ENCODE measurements at regions not wholly inside any gene's neighbourhood (a gene's known extent, or its start where the extent isn't known, plus 50 kb on each side); places are given as distances from the start of the nearest gene placed in this dataset.
"Not testable (repeated sequence)": the region's sequence is repeated elsewhere in the genome, so short reads cannot be mapped to it uniquely, and the experiment has no call there.

DNA sequence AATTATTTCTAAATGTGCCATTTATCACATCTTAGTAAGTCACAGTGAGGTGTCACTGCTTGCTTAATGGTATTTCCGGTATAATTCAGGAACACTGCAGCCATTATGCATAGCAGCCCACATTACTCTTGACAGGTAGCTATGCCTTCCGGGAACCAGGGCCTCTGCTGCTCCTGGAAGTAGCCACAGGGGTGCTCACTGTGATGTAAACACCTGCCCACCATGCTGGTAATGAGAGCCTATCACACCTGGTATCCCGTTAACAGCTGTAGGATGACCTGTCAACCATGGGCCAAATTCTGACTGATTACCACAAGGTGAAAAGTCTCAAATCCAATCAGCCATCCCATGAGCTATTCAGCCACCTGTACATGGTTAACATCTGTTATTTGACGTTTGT lies 647.0 kb upstream of the NXPH2 start:
- intact Hi-C loops (cut with DNase I) = no loop called here
- Histone ChIP-seq H3K9me3 (no peaks in the 10 kb centered on the region), H3K27me3 (no peaks in the 10 kb centered on the region), H3K27ac (no peak overlapping the region), H3K36me3 (no peaks in the 10 kb centered on the region), H3K4me3 (no peak overlapping the region), H3K4me1 (no peaks in the 10 kb centered on the region)
- TF ChIP-seq POLR2A (IDR thresholded peaks at IDR 0.05) = no peak
- TF ChIP-seq, protein P1, sequence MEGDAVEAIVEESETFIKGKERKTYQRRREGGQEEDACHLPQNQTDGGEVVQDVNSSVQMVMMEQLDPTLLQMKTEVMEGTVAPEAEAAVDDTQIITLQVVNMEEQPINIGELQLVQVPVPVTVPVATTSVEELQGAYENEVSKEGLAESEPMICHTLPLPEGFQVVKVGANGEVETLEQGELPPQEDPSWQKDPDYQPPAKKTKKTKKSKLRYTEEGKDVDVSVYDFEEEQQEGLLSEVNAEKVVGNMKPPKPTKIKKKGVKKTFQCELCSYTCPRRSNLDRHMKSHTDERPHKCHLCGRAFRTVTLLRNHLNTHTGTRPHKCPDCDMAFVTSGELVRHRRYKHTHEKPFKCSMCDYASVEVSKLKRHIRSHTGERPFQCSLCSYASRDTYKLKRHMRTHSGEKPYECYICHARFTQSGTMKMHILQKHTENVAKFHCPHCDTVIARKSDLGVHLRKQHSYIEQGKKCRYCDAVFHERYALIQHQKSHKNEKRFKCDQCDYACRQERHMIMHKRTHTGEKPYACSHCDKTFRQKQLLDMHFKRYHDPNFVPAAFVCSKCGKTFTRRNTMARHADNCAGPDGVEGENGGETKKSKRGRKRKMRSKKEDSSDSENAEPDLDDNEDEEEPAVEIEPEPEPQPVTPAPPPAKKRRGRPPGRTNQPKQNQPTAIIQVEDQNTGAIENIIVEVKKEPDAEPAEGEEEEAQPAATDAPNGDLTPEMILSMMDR (IDR thresholded peaks at IDR 0.05) = no peak
- no peak for TF ChIP-seq POLR2AphosphoS5 (IDR thresholded peaks at IDR 0.05; ENCODE audit: insufficient read depth in 1 of 2, low read depth in 1 of 2)
- DNase-seq (ENCODE audit: extremely low spot score in 2 of 2) = no peak

DNA sequence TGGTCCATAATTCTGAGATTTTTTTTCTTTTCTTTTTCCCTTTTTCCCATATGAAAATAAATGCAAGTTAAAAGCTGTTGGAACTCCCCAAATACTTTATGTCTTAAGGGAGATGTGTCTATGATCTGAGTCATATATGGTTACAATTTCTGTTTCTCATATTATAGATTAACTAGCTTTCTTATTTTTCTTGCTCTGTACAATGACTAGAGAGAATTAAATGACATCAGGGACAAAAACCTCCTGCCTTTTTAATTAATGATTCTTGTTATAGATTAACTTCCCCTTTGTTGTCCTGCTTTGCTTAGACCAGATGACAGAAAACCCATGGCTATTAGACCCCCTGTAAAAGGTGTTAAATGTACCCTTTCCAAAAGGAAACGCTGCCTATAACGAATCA lies 643.9 kb upstream of the NXPH2 start:
- Histone ChIP-seq H3K27ac (no peak overlapping the region), H3K9me3 (no peaks in the 10 kb centered on the region), H3K36me3 (no peaks in the 10 kb centered on the region), H3K4me1 (no peaks in the 10 kb centered on the region), H3K27me3 (no peaks in the 10 kb centered on the region), H3K4me3 (no peak overlapping the region)
- intact Hi-C loops (cut with DNase I) = no loop called here
- no peak for DNase-seq (ENCODE audit: extremely low spot score in 2 of 2)
- TF ChIP-seq POLR2A (IDR thresholded peaks at IDR 0.05) = no peak
- no peak for TF ChIP-seq POLR2AphosphoS5 (IDR thresholded peaks at IDR 0.05; ENCODE audit: insufficient read depth in 1 of 2, low read depth in 1 of 2)
- TF ChIP-seq, protein P1 (IDR thresholded peaks at IDR 0.05) = no peak

DNA sequence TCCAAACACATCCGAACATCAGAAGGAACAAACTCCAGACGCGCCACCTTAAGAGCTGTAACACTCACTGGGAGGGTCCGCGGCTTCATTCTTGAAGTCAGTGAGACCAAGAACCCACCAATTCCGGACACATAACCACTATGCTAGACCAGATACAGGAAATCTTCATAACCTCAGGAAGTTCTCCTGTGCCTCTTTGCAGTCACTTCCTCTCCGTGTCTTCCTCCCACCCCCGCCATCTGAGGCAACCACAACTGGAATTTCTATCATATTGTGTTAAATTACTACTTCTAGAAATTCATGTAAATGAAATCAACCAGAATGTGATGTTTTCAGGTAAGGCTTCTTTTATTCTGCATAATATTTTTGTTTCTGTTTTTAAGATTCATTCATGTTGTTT lies 631.0 kb upstream of the NXPH2 start:
- H3K4me1 ChIP-seq = no peaks in the 10 kb centered on the region
- no peak overlapping the region for H3K4me3 ChIP-seq
- no peak for TF ChIP-seq POLR2A (IDR thresholded peaks at IDR 0.05)
- TF ChIP-seq POLR2AphosphoS5 (IDR thresholded peaks at IDR 0.05; ENCODE audit: insufficient read depth in 1 of 2, low read depth in 1 of 2) = no peak
- TF ChIP-seq, protein P1 (IDR thresholded peaks at IDR 0.05) = no peak
- no peaks in the 10 kb centered on the region for H3K36me3 ChIP-seq
- no peak for DNase-seq (ENCODE audit: extremely low spot score in 2 of 2)
- H3K27me3 ChIP-seq = no peaks in the 10 kb centered on the region
- no peaks in the 10 kb centered on the region for H3K9me3 ChIP-seq
- intact Hi-C loops (cut with DNase I) = no loop called here
- no peak overlapping the region for H3K27ac ChIP-seq

DNA sequence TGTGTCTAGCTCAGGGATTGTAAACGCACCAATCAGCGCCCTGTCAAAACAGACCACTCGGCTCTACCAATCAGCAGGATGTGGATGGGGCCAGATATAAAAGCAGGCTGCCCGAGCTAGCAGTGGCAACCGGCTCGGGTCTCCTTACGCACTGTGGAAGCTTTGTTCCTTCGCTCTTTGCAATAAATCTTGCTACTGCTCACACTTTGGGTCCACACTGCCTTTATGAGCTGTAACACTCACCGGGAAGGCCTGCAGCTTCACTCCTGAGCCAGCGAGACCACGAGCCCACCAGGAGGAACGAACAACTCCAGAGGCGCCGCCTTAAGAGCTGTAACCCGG lies 630.6 kb upstream of the NXPH2 start:
- H3K4me3 ChIP-seq; H3K4me1 ChIP-seq; H3K27me3 ChIP-seq; intact Hi-C loops (cut with DNase I); H3K36me3 ChIP-seq; H3K27ac ChIP-seq; DNase-seq (ENCODE audit: extremely low spot score in 2 of 2); H3K9me3 ChIP-seq: not testable (repeated sequence)

DNA sequence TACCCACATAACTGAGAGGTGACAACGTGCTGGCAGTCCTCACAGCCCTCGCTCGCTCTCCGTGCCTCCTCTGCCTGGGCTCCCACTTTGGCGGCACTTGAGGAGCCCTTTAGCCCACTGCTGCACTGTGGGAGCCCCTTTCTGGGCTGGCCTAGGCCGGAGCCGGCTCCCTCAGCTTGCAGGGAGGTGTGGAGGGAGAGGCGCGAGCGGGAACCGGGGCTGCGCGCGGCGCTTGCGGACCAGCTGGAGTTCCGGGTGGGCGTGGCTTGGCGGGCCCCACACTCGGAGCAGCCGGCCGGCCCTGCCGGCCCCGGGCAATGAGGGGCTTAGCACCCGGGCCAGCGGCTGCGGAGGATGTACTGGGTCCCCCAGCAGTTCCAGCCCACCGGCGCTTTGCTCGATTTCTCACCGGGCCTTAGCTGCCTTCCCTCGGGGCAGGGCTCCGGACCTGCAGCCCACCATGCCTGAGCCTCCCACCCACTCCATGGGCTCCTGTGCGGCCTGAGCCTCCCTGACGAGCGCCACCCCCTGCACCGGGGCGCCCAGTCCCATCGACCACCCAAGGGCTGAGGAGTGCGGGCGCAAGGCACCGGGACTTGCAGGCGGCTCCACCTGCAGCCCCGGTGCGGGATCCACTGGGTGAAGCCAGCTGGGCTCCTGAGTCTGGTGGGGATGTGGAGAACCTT lies 630.1 kb upstream of the NXPH2 start:
- H3K4me1 ChIP-seq; intact Hi-C loops (cut with DNase I); H3K36me3 ChIP-seq; DNase-seq (ENCODE audit: extremely low spot score in 2 of 2); H3K27me3 ChIP-seq; H3K9me3 ChIP-seq; H3K4me3 ChIP-seq; H3K27ac ChIP-seq: not testable (repeated sequence)

DNA sequence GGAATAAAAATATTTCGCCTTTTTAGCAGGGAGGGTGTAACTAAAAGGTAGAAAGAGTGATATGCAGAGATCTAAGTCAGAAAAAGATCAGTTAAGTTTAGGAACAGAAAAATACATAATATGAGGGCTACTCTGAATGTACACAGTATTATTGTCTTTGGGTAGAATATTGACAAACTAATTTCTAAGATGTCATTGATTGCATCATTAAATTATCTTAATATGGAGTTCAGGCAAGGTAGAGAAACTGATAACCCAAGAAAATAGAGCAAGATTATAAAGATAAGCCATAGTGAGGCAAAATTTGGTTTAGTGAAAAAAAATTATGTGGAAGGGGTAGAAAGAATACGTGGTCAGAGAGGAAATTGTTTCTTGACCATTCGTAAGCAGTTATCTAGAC lies 629.0 kb upstream of the NXPH2 start:
- intact Hi-C loops (cut with DNase I) = no loop called here
- DNase-seq (ENCODE audit: extremely low spot score in 2 of 2) = no peak

More for the DNA sequence above, 629.0 kb upstream of the NXPH2 start:
- H3K27me3 ChIP-seq = no peaks in the 10 kb centered on the region
- TF ChIP-seq, protein P1 (IDR thresholded peaks at IDR 0.05) = no peak
- TF ChIP-seq POLR2AphosphoS5 (IDR thresholded peaks at IDR 0.05; ENCODE audit: insufficient read depth in 1 of 2, low read depth in 1 of 2) (no peak), POLR2A (IDR thresholded peaks at IDR 0.05) (no peak)
- H3K4me1 ChIP-seq = no peaks in the 10 kb centered on the region
- no peak overlapping the region for H3K4me3 ChIP-seq
- H3K36me3 ChIP-seq = no peaks in the 10 kb centered on the region
- no peak overlapping the region for H3K27ac ChIP-seq
- no peaks in the 10 kb centered on the region for H3K9me3 ChIP-seq

All from vagina (tissue), 2 donors.